KMS-11 (cell line): ENCODE measurements at regions not wholly inside any gene's neighbourhood (a gene's known extent, or its start where the extent isn't known, plus 50 kb on each side); places are given as distances from the start of the nearest gene placed in this dataset.

Source experiments
- H2AFZ ChIP-seq: fragments of 200-600 bp; sonication (generic); 2 replicates; pipeline ENCODE4 v1.6.1; 2016; ENCODE audit warnings: antibody characterized with exemption, mixed run types, low read depth
- H3K27ac ChIP-seq: fragments of 200-600 bp; sonication (generic); 2 replicates; pipeline ENCODE4 v1.6.1; 2016; ENCODE audit warnings: mild to moderate bottlenecking, mixed run types
- H3K27me3 ChIP-seq: fragments of 200-600 bp; sonication (generic); 2 replicates; pipeline ENCODE4 v1.6.1; 2017; ENCODE audit warnings: mild to moderate bottlenecking, low read depth, mixed run types, moderate library complexity; ENCODE audit not compliant: insufficient read depth
- H3K36me3 ChIP-seq: fragments of 200-600 bp; sonication (generic); 2 replicates; pipeline ENCODE4 v1.6.1; 2017; ENCODE audit warnings: mild to moderate bottlenecking, mixed run types; ENCODE audit not compliant: insufficient read depth
- H3K4me1 ChIP-seq: fragments of 200-600 bp; sonication (generic); 2 replicates; pipeline ENCODE4 v1.6.1; 2016; ENCODE audit warnings: mild to moderate bottlenecking, low read depth, mixed run types; ENCODE audit not compliant: poor library complexity, severe bottlenecking
- H3K4me2 ChIP-seq: fragments of 200-600 bp; sonication (generic); 2 replicates; pipeline ENCODE4 v1.7.0; 2016; ENCODE audit warnings: mild to moderate bottlenecking, mixed run types
- H3K4me3 ChIP-seq: fragments of 200-600 bp; sonication (generic); IDR thresholded peaks from 2 replicates; pipeline ENCODE4 v1.6.1; 2017; ENCODE audit warnings: low read depth, low read length, mixed read lengths; ENCODE audit not compliant: insufficient read depth
- H3K79me2 ChIP-seq: fragments of 200-600 bp; sonication (generic); 2 replicates; pipeline ENCODE4 v1.6.1; 2016; ENCODE audit warnings: low read depth, mixed run types; ENCODE audit not compliant: insufficient read depth
- H3K9ac ChIP-seq: fragments of 200-600 bp; sonication (generic); 2 replicates; pipeline ENCODE4 v1.6.1; 2016; ENCODE audit warnings: mild to moderate bottlenecking, mixed run types
- H4K20me1 ChIP-seq: fragments of 200-600 bp; sonication (generic); 2 replicates; pipeline ENCODE4 v1.6.1; 2016; ENCODE audit warnings: mild to moderate bottlenecking, mixed run types; ENCODE audit not compliant: insufficient read depth
- CTCF ChIP-seq: fragments of 200-600 bp; sonication (generic); conservative IDR thresholded peaks from 2 replicates; pipeline ENCODE4 v1.6.1; 2017; ENCODE audit warnings: low read depth, mild to moderate bottlenecking, antibody characterized with exemption, low read length, moderate library complexity, mixed read lengths

- Histone ChIP-seq H3K4me1 (peaks cover 23% of the 10 kb centered on the region), H3K36me3 (no peaks in the 10 kb centered on the region), H3K4me2 (no peak overlapping the region), H3K27me3 (no peaks in the 10 kb centered on the region), H3K79me2 (no peaks in the 10 kb centered on the region), H3K27ac (no peak overlapping the region), H2AFZ (no peak overlapping the region), H4K20me1 (no peaks in the 10 kb centered on the region), H3K4me3 (no peak overlapping the region), H3K9ac (no peak overlapping the region)
- TF ChIP-seq CTCF: no peak
These were observed 59.9 kb upstream of the TANK start for GRCh38 chr2:161100211-161100895.

GRCh38 chr2:161101406-161101805 is 58.8 kb upstream of the TANK start:
- no peak for TF ChIP-seq CTCF
- Histone ChIP-seq H3K79me2 (no peaks in the 10 kb centered on the region), H3K4me3 (no peak overlapping the region), H2AFZ (no peak overlapping the region), H3K4me1 (peaks cover 29% of the 10 kb centered on the region), H3K36me3 (no peaks in the 10 kb centered on the region), H3K27ac (no peak overlapping the region), H3K9ac (no peak overlapping the region), H3K27me3 (no peaks in the 10 kb centered on the region), H4K20me1 (no peaks in the 10 kb centered on the region), H3K4me2 (no peak overlapping the region)

GRCh38 chr2:161102770-161103450 is 57.3 kb upstream of the TANK start:
- Histone ChIP-seq H3K36me3 (no peaks in the 10 kb centered on the region), H3K27ac (no peak overlapping the region), H3K4me1 (peaks cover 29% of the 10 kb centered on the region), H3K27me3 (no peaks in the 10 kb centered on the region), H2AFZ (no peak overlapping the region), H4K20me1 (no peaks in the 10 kb centered on the region), H3K4me2 (no peak overlapping the region), H3K9ac (no peak overlapping the region), H3K79me2 (no peaks in the 10 kb centered on the region), H3K4me3 (no peak overlapping the region)
- no peak for TF ChIP-seq CTCF

GRCh38 chr2:161103451-161103831 is 56.8 kb upstream of the TANK start:
- Histone ChIP-seq H3K27me3 (no peaks in the 10 kb centered on the region), H3K27ac (no peak overlapping the region), H3K4me3 (no peak overlapping the region), H3K4me2 (no peak overlapping the region), H3K36me3 (no peaks in the 10 kb centered on the region), H3K79me2 (no peaks in the 10 kb centered on the region), H2AFZ (no peak overlapping the region), H4K20me1 (no peaks in the 10 kb centered on the region), H3K9ac (no peak overlapping the region), H3K4me1 (peaks cover 29% of the 10 kb centered on the region)
- TF ChIP-seq CTCF: no peak
